Stimulated activated naive CD8-positive, alpha-beta T cell treated with anti-CD3 and anti-CD28 coated beads, Interleukin-15, Interleukin-2, amounts not matched to agents 100 ng/mL and 50 ng/mL, for 24 hours (primary cell): ENCODE measurements at regions not wholly inside any gene's neighbourhood (a gene's known extent, or its start where the extent isn't known, plus 50 kb on each side); places are given as distances from the start of the nearest gene placed in this dataset.

Source experiments
- H3K27ac Mint-ChIP-seq: one replicate; pipeline ENCODE4 v1.8.0; 2021; ENCODE audit warnings: mild to moderate bottlenecking, mixed read lengths
- H3K27me3 Mint-ChIP-seq: one replicate; pipeline ENCODE4 v1.8.0; 2021; ENCODE audit warnings: mixed read lengths
- H3K36me3 Mint-ChIP-seq: one replicate; pipeline ENCODE4 v1.8.0; 2021; ENCODE audit warnings: low read depth, mixed read lengths
- H3K4me1 Mint-ChIP-seq: one replicate; pipeline ENCODE4 v1.8.0; 2021; ENCODE audit warnings: low read depth, mixed read lengths
- H3K4me3 Mint-ChIP-seq: one replicate; pipeline ENCODE4 v1.8.0; 2021; ENCODE audit warnings: mild to moderate bottlenecking, mixed read lengths
- H3K9me3 Mint-ChIP-seq: one replicate; pipeline ENCODE4 v1.8.0; 2021; ENCODE audit warnings: mixed read lengths

DNA sequence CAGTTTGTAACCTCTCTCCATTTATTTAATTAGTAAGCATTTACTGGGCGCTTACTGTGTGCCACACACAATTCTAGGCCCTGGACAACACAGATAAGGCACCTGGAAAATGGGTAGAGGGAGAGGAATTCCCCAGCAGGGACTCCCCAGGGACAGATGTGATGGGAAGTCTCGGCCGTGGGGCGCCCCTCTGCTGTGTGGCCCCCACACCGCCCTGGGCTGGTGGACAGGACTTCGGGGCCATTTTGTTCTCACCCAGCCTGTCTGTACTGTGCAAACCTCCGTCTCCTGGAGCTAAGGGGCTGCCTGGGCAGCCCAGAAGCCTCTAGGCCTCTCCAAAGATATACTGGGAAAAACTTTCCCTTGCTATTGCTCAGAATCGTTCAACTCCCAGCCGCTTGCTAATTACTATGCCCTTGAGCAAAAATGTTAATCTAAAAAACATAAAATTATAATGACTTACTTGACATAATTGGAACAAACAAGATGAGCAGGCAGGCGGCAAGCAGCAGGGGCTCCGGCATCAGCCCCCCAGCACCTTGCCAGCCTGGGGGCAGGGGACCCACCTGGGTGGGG is 64.4 kb upstream of the NCOR2 start:
- H3K27ac Mint-ChIP-seq: no peak overlapping the region
- H3K4me3 Mint-ChIP-seq: no peak overlapping the region
- H3K27me3 Mint-ChIP-seq: no peaks in the 10 kb centered on the region
- no peaks in the 10 kb centered on the region for H3K36me3 Mint-ChIP-seq
- peaks cover 14% of the 10 kb centered on the region for H3K4me1 Mint-ChIP-seq
- no peaks in the 10 kb centered on the region for H3K9me3 Mint-ChIP-seq

DNA sequence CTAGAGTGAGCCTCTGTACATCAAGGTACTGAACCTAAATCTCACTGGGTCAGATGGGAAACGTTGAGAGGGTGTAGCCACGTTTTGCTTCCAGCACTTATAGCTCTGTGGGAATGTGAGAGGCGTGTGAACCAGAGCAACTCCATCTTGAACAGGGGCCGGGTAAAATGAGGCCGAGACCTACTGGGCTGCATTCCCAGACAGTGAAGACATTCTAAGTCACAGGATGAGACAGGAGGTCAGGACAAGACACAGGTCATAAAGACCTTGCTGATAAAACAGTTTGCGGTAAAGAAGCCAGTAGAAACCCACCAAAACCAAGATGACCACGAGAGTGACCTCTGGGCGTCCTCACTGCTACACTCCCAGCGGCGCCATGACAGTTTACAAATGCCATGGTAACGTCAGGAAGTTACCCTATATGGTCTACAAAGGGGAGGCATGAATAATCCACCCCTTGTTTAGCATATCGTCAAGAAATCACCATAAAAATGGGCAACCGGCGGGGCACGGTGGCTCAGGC is 63.4 kb upstream of the NCOR2 start:
- Mint-ChIP-seq H3K36me3 (no peaks in the 10 kb centered on the region), H3K27me3 (no peaks in the 10 kb centered on the region), H3K9me3 (no peaks in the 10 kb centered on the region), H3K4me3 (no peak overlapping the region), H3K27ac (no peak overlapping the region), H3K4me1 (peaks cover 4% of the 10 kb centered on the region)

DNA sequence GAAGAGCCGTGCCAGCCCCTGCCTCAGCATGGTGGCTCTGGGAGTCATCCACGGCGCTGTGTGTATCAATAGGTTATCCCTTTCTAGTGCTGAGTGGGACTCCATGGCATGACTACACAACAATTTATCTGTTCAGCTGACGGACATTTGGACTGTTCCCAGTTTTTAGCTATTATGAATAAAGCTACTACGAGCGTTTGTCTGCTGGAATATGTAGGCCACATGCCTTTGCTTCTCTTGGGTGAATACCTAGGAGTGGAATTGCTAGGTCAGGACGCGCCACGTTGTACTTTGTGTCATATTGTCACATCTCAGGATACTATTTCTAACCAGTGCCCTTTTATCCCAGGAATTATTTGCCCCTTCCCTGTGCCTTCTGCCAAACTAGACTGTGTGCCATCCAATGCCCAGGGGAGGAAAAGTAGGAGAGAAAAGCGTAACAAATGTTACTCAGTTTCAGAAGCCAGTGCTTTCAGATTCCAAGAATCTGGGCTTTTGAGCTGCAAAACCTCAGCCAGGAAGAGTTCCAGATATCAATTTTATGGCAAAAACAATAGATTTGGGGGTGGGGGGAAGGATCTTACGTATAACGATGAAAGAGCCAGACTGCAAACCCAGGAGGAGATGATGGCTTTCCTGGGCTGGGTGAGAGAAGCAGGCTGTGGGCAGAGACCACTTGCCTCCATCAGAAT is 62.5 kb upstream of the NCOR2 start:
- Mint-ChIP-seq H3K4me3 (no peak overlapping the region), H3K36me3 (no peaks in the 10 kb centered on the region), H3K27me3 (no peaks in the 10 kb centered on the region), H3K4me1 (no peaks in the 10 kb centered on the region), H3K9me3 (no peaks in the 10 kb centered on the region), H3K27ac (no peak overlapping the region)

DNA sequence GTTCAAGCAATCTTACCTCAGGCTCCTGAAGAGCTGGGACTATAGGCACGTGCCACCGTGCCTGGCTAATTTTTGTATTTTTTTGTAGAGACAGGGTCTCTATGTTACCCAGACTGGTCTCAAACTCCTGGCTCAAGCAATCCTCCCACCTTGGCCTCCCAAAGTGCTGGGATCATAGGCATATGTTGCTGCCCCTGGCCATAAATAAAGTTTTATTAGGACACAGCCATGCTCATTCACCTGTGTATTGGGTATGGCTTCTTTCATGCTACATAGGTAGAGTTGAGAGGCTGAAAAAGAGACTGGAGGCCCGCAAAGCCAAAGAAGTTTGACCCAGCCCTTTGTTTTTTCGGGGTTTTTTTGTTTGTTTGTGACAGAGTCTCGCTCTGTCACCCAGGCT is 61.7 kb upstream of the NCOR2 start:
- H3K27me3 Mint-ChIP-seq: no peaks in the 10 kb centered on the region
- H3K36me3 Mint-ChIP-seq: no peaks in the 10 kb centered on the region
- no peak overlapping the region for H3K27ac Mint-ChIP-seq
- H3K4me1 Mint-ChIP-seq: no peaks in the 10 kb centered on the region
- no peaks in the 10 kb centered on the region for H3K9me3 Mint-ChIP-seq
- H3K4me3 Mint-ChIP-seq: no peak overlapping the region

DNA sequence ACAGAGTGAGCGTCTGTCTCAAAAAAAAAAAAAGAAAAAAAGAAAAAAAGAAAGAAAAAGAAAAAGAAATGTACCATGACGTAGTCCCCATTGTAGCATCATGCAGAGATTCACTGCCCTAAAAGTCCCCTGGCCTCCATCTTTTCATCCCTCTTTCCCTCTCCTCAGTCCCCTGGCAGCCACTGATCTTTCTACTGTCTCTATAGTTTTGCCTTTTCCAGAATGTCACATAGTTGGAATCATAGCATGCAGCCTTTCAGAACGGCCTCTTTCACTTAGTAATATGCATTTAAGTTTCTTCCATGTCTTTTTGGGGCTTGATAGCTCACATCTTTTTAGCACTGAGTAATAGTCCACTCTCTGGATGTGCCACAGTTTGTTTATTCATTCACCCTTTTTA is 60.5 kb upstream of the NCOR2 start:
- Mint-ChIP-seq H3K4me1 (no peaks in the 10 kb centered on the region), H3K9me3 (no peaks in the 10 kb centered on the region)

DNA sequence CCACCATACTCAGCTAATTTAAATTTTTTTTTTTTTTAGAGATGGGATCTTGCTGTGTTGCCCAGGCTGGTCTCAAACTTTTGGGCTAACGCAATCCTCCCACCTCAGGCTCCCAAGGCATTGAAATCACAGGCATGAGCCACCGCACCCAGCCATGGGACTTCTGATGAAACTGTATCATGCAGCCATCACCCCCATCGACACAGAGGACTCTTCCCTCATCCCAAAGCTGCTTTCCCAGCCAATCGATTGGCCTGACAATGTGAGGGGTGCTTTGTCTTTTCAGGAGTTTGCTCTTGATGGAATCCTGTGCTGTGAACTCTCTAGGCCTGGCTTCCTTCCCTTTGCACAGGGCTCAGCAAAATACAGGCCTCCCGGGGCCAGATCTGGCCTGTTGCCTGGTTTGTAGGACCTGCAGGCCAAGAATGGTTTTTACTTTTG is 59.6 kb upstream of the NCOR2 start:
- no peaks in the 10 kb centered on the region for H3K9me3 Mint-ChIP-seq
- H3K4me3 Mint-ChIP-seq: no peak overlapping the region
- H3K4me1 Mint-ChIP-seq: no peaks in the 10 kb centered on the region
- H3K27me3 Mint-ChIP-seq: no peaks in the 10 kb centered on the region
- no peaks in the 10 kb centered on the region for H3K36me3 Mint-ChIP-seq
- no peak overlapping the region for H3K27ac Mint-ChIP-seq

More for the DNA sequence above, 60.5 kb upstream of the NCOR2 start:
- Mint-ChIP-seq H3K27me3 (no peaks in the 10 kb centered on the region), H3K36me3 (no peaks in the 10 kb centered on the region), H3K27ac (no peak overlapping the region), H3K4me3 (no peak overlapping the region)

DNA sequence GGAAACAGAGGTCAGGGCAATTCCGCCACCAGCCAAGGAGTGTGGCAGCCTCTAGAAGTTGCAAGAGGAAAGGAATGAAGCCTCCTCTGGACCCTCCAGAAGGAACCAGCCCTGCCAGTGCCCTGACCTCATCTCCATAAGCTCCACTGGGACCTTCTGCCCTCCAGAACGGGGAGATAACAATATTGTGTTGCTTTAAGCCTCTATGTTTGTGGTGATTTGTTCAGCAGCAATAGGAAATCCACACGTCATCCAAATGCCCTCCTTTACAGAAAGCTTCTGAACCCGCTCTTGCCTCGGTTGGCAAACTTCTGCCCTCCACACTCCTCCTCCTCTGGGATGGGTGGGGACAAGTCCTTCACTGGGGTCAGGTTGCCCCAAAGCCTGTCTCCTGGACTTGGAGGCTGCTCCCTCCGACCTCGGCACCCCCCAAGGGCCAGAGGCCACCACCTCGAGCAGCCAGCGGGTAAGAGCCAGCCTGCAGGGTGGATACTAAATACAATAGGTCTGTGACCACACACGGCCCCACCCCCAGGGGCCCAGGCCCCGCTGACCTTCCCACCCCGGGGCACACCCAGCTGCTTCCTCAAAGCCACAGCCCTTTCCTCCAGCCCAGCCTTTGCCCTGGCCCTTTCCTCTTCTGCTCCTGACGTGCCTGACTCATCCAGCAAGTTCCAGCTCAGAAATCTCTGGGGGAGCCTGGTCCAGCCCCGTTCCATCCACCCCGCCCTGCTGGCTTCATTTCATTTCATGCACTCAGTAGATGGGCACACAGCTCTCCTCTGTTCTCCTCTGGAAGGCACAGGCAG is 58.7 kb upstream of the NCOR2 start:
- no peak overlapping the region for H3K4me3 Mint-ChIP-seq
- no peaks in the 10 kb centered on the region for H3K27me3 Mint-ChIP-seq
- H3K27ac Mint-ChIP-seq: no peak overlapping the region
- H3K36me3 Mint-ChIP-seq: no peaks in the 10 kb centered on the region
- no peaks in the 10 kb centered on the region for H3K4me1 Mint-ChIP-seq
- H3K9me3 Mint-ChIP-seq: no peaks in the 10 kb centered on the region

DNA sequence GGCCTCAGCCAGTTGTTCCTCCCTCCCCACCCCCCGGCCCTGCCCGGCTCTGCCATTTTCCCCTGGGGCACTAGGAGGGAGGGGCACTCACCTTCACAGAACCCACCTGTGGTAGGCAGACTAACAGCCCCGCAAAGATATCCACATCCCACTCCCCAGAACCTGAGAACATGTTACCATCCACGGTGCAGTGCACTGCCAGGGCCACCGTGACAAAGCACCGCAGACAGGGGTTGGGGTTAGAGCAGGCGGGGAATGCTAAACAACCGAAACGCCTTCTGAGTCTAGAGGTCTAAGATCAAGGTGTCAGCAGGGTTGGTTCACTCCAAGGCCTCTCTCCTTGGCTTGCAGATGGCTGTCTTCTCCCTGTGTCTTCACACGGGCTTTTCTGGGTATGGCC is 57.4 kb upstream of the NCOR2 start:
- no peaks in the 10 kb centered on the region for H3K27me3 Mint-ChIP-seq
- H3K36me3 Mint-ChIP-seq: no peaks in the 10 kb centered on the region
- no peak overlapping the region for H3K27ac Mint-ChIP-seq
- H3K4me3 Mint-ChIP-seq: no peak overlapping the region
- H3K9me3 Mint-ChIP-seq: no peaks in the 10 kb centered on the region
- no peaks in the 10 kb centered on the region for H3K4me1 Mint-ChIP-seq

DNA sequence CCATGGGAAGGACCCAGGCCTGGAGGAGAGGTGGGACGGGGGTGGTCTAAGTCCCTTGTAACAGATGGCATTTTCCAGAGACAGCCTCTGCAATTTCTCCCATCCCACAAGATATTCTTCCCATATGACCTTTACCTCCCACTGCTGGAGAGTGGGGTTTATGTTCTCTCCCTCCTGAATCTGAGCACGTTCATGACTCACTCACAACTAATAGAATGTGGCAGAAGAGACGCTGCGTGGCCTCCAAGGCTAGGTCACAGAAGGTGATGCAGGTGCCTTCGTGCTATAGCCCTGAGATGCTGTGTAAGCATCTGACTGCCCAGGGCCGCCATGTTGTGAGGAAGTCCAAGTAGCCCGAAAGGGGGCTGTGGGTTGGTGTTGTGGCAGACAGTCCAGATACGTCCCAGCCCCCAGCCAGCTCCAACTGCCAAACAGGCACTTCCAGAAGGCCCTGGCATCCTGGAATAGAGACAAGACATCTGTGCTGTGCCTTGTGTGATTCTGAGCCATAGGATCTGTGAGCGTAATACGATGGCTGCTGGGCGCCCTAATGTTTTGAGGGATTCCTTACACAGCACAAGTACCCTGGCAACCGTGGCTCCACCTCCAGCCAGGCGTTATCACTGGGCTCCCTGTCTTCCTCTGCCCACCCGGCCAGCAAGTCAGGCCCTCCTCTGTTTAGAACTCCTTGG is 56.1 kb upstream of the NCOR2 start:
- Mint-ChIP-seq H3K4me1 (no peaks in the 10 kb centered on the region), H3K9me3 (no peaks in the 10 kb centered on the region), H3K27me3 (peaks cover 2% of the 10 kb centered on the region), H3K4me3 (no peak overlapping the region), H3K27ac (no peak overlapping the region), H3K36me3 (no peaks in the 10 kb centered on the region)

DNA sequence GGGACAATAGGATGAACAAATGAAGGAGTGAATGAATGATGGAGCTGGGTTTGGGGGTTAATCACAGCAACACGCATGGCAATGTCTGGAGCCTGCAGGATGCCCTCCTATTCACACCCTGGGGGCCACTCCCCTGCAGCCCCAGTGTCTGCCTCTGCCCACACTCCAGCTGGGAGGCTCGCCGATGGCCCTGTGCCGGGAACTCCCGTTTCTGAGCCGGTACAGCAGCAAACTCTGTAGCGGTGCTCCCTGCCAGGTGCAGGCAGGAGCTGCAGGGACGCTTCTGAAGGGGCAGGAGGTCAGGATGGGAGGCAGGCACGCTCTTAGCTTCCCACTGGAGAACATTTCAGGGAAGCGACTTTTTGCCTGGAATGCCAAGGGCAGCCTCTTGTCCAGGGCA is 55.4 kb upstream of the NCOR2 start:
- Mint-ChIP-seq H3K4me3 (no peak overlapping the region), H3K4me1 (no peaks in the 10 kb centered on the region), H3K27ac (no peak overlapping the region), H3K9me3 (no peaks in the 10 kb centered on the region), H3K27me3 (peaks cover 4% of the 10 kb centered on the region), H3K36me3 (no peaks in the 10 kb centered on the region)

DNA sequence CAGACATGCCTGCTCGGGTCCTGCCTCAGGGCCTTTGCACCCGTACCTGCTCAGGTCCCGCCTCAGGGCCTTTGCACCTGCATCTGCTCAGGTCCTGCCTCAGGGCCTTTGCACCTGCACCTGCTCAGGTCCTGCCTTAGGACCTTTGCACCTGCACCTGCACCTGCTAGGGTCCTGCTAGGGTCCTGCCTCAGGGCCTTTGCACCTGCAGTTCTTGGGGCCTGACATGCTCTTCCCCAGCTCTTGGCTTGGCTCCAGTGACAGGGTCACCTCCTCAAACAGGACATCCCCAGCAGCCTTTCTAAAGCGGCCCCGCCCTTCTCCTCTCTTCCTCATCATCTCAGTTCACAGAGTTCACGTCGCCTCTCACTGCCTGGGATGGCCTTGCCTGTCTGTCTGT is 54.9 kb upstream of the NCOR2 start:
- Mint-ChIP-seq H3K4me1 (no peaks in the 10 kb centered on the region), H3K27ac (no peak overlapping the region), H3K27me3 (peaks cover 4% of the 10 kb centered on the region), H3K4me3 (no peak overlapping the region), H3K36me3 (no peaks in the 10 kb centered on the region), H3K9me3 (no peaks in the 10 kb centered on the region)

DNA sequence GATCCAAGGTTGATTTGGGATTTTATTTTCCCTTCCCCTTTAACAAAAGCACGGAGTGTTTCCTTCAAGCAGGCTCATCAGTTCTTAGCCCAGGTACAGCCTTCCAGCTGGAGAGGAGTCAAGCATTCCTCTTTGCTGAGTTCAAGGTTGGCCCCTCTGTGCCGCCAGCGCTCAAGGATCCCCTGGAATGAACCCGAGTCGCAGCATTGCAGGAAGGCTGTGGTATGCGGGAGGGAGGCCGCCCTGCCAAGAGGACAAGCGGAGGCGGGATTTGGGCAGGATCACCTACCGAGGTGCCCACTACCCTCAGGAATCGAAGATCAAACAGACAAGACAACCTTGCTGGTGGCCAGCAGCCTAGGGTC is 53.9 kb upstream of the NCOR2 start:
- H3K4me3 Mint-ChIP-seq: no peak overlapping the region
- no peaks in the 10 kb centered on the region for H3K4me1 Mint-ChIP-seq
- H3K9me3 Mint-ChIP-seq: no peaks in the 10 kb centered on the region
- peaks cover 4% of the 10 kb centered on the region for H3K27me3 Mint-ChIP-seq
- no peak overlapping the region for H3K27ac Mint-ChIP-seq
- H3K36me3 Mint-ChIP-seq: no peaks in the 10 kb centered on the region

DNA sequence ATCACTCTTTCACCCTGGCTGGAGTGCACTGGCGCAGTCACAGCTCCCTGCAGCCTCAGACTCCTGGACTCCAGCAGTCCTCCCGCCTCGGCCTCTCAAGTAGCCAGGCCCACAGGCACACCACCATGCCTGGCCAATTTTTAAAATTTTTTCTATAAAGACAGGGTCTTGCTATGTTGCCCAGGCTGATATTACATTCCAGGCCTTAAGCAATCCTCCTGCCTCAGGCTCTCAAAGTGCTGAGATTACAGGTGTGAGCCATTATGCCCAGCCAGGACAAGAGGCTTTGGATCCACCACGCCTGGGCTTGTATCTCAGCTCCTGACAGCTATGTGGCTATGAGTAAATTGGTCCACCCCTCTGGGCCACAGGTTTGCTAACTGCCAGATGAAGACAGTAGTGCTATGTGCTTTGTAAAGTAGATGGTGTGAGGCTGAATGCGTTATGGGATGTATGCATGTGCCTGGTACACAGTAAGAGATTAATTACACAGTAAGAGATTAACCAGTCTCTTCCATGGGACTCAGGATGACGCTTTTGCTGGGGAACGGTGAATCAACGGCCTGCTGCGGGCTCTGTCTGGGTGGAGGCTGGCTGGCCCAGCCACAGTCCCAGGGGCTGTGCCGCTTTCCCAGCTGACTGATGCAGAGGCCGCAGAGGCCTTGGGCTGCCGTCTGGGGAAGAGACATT is 53.3 kb upstream of the NCOR2 start:
- no peak overlapping the region for H3K4me3 Mint-ChIP-seq
- peaks cover 4% of the 10 kb centered on the region for H3K27me3 Mint-ChIP-seq
- no peaks in the 10 kb centered on the region for H3K9me3 Mint-ChIP-seq
- H3K4me1 Mint-ChIP-seq: no peaks in the 10 kb centered on the region
- no peaks in the 10 kb centered on the region for H3K36me3 Mint-ChIP-seq
- no peak overlapping the region for H3K27ac Mint-ChIP-seq

DNA sequence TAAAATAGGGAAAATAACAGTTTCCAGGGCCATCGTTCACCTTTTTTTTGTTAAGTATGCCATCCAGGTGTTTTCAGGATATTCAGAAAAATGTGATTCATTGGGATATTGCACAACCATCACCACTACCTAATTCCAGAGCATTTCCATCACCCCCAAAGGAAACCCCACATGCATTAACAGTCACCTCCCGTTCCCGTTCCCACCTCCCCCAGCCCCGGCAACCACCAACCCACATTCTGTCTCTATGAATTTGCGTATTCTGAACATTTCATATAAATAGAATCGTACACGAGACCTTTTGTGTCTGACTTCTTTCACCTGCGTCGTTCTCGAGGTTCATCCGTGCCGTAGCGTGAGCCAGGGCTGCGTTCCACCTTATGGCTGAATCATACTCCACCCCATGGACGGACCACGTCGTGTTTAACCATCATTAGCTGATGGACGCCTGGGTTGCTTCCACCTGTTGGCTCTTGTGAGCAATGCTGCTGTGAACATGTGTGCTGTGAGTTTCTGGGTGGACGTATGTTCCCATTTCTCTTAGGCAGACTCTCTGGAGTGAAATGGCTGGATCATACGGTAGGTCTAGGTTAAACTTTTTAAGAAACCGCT is 51.0 kb upstream of the NCOR2 start:
- Mint-ChIP-seq H3K27ac (no peak overlapping the region), H3K4me1 (no peaks in the 10 kb centered on the region), H3K9me3 (no peaks in the 10 kb centered on the region), H3K27me3 (peaks cover 4% of the 10 kb centered on the region), H3K4me3 (no peak overlapping the region), H3K36me3 (no peaks in the 10 kb centered on the region)
